HCT116 (cell line): ENCODE measurements at regions not wholly inside any gene's neighbourhood (a gene's known extent, or its start where the extent isn't known, plus 50 kb on each side); places are given as distances from the start of the nearest gene placed in this dataset.

ENCODE experiments used
- EZH2 ChIP-seq: fragments of 200-600 bp; sonication (generic); IDR thresholded peaks from 2 replicates; pipeline ENCODE4 v1.6.1; 2017; ENCODE audit warnings: antibody characterized with exemption, mixed run types
- POLR2A ChIP-seq: IDR thresholded peaks from 2 replicates; pipeline ENCODE4 v1.7.0; 2011; ENCODE audit warnings: borderline replicate concordance; ENCODE audit not compliant: insufficient read depth, insufficient read length; ENCODE audit errors: extremely low read depth
- POLR2AphosphoS5 ChIP-seq: IDR thresholded peaks from 2 replicates; pipeline ENCODE4 v1.6.1; 2011; ENCODE audit warnings: mild to moderate bottlenecking, low read depth, low read length, moderate library complexity
- REST ChIP-seq: IDR thresholded peaks from 2 replicates; pipeline ENCODE4 v1.6.1; 2012; ENCODE audit warnings: low read depth
- ZNF274 ChIP-seq: fragments of 200-500 bp; sonication (Bioruptor generic); IDR thresholded peaks from 2 replicates; pipeline ENCODE4 v1.6.1; 2014; ENCODE audit warnings: mild to moderate bottlenecking, low read depth, low read length, inconsistent platforms

GRCh38 chr6:25089442-25089841, 153.7 kb upstream of the RIPOR2 start:
- TF ChIP-seq POLR2A (no peak), EZH2 (no peak), ZNF274 (no peak), POLR2AphosphoS5 (no peak), REST (no peak)
